Breast epithelium (tissue), 4 donors: ENCODE measurements at regions not wholly inside any gene's neighbourhood (a gene's known extent, or its start where the extent isn't known, plus 50 kb on each side); places are given as distances from the start of the nearest gene placed in this dataset.

Experiments used
- DNase-seq, 2 donors: peaks; one replicate each; pipeline ENCODE4 v3.0.0-alpha.2; 2019; ENCODE audit warnings: low spot score in 2 of 2
- H3K27ac ChIP-seq, 2 donors: fragments of 200-600 bp; sonication (generic) in 1 of 2; one replicate each; pipeline ENCODE4 v1.5.1; 2016 to 2019; ENCODE audit warnings: mild to moderate bottlenecking in 1 of 2
- H3K27me3 ChIP-seq, 2 donors: fragments of 200-600 bp; sonication (generic) in 1 of 2; one replicate each; pipeline versions ENCODE4 v1.5.1 to v1.6.0; 2017 to 2019; ENCODE audit warnings: control low read depth in 1 of 2, mild to moderate bottlenecking in 1 of 2
- H3K36me3 ChIP-seq: fragments of 200-600 bp; one replicate; pipeline ENCODE4 v1.5.1; 2019
- H3K4me1 ChIP-seq, 2 donors: fragments of 200-600 bp; sonication (generic); one replicate each; pipeline ENCODE4 v1.5.1; 2016 to 2019; ENCODE audit warnings: control low read depth in 1 of 2
- H3K4me3 ChIP-seq, 3 donors: fragments of 200-600 bp; sonication (generic); 1 replicate in 2 of 3; 2 replicates in 1 of 3; pipeline ENCODE4 v1.5.1; 2016 to 2019; ENCODE audit warnings: mild to moderate bottlenecking in 3 of 3, moderate library complexity in 2 of 3
- H3K9me3 ChIP-seq, 2 donors: fragments of 200-600 bp; sonication (generic) in 1 of 2; one replicate each; pipeline ENCODE4 v1.5.1; 2016 to 2019; ENCODE audit warnings: control low read depth in 1 of 2
- CTCF ChIP-seq, 3 donors: fragments of 450-650 bp; IDR thresholded peaks; one replicate each; pipeline ENCODE4 v1.5.1; 2016 to 2017; ENCODE audit warnings: antibody characterized with exemption in 3 of 3, mild to moderate bottlenecking in 3 of 3, moderate library complexity in 3 of 3
- POLR2A ChIP-seq: fragments of 450-650 bp; IDR thresholded peaks from one replicate; pipeline ENCODE4 v1.6.1; 2016; ENCODE audit warnings: antibody characterized with exemption, mild to moderate bottlenecking, moderate library complexity
- POLR2AphosphoS5 ChIP-seq, 3 donors: sonication (generic); formaldehyde crosslinking; IDR thresholded peaks; one replicate each; pipeline ENCODE4 v1.6.1; 2017; ENCODE audit warnings: antibody characterized with exemption in 3 of 3
- intact Hi-C: fragments of 100-400 bp; cut with DNase I; formaldehyde crosslinking; loops from one replicate; pipeline ENCODE4 v1.15.1; 2023; ENCODE audit warnings: low total_unique reads

DNA sequence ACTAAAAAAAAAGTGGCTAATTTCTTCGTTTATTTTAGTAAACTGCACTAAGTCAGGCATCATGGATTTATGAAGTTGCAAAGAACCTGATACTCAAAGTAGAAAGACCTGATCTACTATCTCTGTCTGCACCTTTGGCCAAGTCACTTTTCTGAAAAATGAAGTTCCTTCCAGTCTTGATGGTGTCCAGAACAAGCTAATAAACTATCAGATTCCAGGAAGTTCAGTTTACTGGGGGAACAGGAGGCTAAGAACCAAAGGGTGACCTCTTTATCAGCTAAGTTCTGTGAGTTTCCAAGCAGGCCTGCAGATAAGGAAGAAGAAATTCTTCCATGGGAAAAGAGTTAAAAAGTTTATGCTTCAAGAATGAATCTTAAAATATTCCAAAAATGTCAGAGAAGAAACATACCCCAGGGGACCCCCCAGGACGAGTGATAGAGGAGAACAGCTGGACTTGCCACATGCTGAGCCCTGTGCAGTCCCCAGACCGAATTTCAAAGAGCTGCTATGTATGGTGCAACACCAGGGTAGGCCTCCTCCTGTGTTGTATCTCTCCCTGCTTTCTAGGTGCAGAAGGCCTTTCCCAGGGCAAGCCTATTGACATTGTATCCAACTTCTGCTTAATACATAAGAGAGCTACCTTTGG is 72.8 kb upstream of the FGGY start:
- Histone ChIP-seq H3K27me3 (no peaks in the 10 kb centered on the region), H3K4me1 (no peaks in the 10 kb centered on the region), H3K9me3 (no peaks in the 10 kb centered on the region), H3K27ac (no peak overlapping the region), H3K36me3 (no peaks in the 10 kb centered on the region), H3K4me3 (no peak overlapping the region)
- intact Hi-C loops = no loop called here
- no peak for DNase-seq
- no peak for TF ChIP-seq POLR2AphosphoS5 (IDR thresholded peaks at IDR 0.05)
- TF ChIP-seq POLR2A = no peak

DNA sequence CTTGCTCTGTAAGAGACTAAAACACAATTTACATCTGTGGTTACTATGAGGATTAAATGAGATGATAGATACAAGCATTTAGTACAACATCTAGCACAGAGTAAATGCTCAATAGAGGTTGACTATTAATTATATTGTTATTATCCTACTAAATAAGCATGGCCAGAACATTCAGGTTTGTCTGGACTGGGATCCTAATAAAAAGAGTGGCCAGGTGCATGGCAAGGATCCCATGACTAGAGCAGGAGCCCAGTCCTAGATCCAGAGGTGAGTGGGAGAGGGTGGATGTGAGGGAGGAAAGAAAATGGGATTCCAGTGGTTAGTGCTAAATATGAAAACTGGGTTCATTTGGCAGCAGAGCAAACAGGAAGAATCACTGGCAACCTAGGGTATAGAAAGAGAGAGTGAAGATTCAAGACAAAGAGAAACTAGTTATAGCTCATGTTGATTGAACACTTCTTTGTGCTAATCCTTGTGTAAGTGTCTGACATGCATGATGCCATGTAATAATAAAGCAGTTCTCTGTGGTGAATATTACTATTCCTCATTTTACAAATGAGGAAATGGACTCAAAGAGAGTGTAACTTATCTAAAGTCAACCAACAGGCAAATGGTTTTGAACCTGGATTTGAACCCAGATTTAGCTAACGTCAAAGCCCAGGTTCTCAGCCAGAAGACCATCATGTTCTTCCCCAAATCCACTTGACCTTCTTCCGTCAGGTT is 71.1 kb upstream of the FGGY start:
- no peak overlapping the region for H3K27ac ChIP-seq
- no peaks in the 10 kb centered on the region for H3K27me3 ChIP-seq
- H3K4me1 ChIP-seq = no peaks in the 10 kb centered on the region
- H3K4me3 ChIP-seq = no peak overlapping the region
- TF ChIP-seq POLR2A (no peak), POLR2AphosphoS5 (IDR thresholded peaks at IDR 0.05) (no peak), CTCF (IDR thresholded peaks at IDR 0.05) (no peak)
- intact Hi-C loops = no loop called here
- no peaks in the 10 kb centered on the region for H3K9me3 ChIP-seq
- H3K36me3 ChIP-seq = no peaks in the 10 kb centered on the region
- no peak for DNase-seq

GRCh38 chr1:59229138-59229537 is 67.8 kb upstream of the FGGY start:
- H3K27me3 ChIP-seq = no peaks in the 10 kb centered on the region
- no peaks in the 10 kb centered on the region for H3K9me3 ChIP-seq
- DNase-seq = no peak
- no peaks in the 10 kb centered on the region for H3K36me3 ChIP-seq
- TF ChIP-seq POLR2A (no peak), POLR2AphosphoS5 (IDR thresholded peaks at IDR 0.05) (no peak), CTCF (IDR thresholded peaks at IDR 0.05) (no peak)
- H3K4me1 ChIP-seq = no peaks in the 10 kb centered on the region
- intact Hi-C loops = no loop called here
- peak overlapping the region in 1 of 2 donors; percentile 72 for H3K27ac ChIP-seq
- no peak overlapping the region for H3K4me3 ChIP-seq

DNA sequence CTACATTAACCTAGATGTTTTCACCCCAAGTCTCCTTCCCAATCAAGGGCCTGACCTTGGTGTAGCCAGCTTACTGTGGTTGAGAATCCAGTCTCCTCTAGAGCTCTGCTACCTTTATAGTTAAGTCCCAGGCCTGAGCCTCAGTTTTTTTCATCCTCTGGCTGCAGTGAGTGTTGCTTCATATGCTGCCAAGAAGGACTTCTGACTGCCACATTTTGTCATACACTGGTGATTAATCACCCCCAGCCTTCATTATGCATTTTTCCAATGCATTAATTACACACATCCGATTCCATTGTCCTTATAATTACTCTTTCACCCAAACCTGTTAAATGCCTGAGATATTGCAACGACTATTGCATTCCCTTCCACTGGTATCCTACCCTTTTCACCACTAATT is 66.3 kb upstream of the FGGY start:
- Histone ChIP-seq H3K27ac (no peak overlapping the region), H3K4me1 (no peaks in the 10 kb centered on the region), H3K9me3 (no peaks in the 10 kb centered on the region), H3K27me3 (no peaks in the 10 kb centered on the region), H3K36me3 (no peaks in the 10 kb centered on the region), H3K4me3 (no peak overlapping the region)
- intact Hi-C loops = no loop called here
- no peak for TF ChIP-seq POLR2A
- no peak for TF ChIP-seq POLR2AphosphoS5 (IDR thresholded peaks at IDR 0.05)
- no peak for TF ChIP-seq CTCF (IDR thresholded peaks at IDR 0.05)
- DNase-seq = no peak

DNA sequence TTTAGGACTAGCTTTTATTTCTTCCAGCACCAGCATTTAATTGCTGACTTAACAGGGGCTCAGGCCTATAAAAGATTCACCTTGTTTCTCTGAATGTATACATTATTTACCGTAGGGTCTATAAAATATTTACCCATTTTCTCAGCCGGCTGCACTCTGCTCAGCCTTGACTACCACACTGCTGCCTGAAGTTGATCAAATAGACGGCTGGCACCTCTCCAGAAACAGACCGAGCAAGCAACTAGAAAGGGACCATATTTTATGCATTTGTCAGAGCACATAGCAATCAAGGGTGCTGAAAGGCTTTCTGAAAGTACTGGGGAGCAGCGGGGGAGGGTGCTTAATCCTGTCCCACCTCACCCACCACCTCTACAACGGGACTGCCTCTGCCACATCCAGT is 64.7 kb upstream of the FGGY start:
- TF ChIP-seq POLR2AphosphoS5 (IDR thresholded peaks at IDR 0.05) = no peak
- TF ChIP-seq POLR2A = no peak
- TF ChIP-seq CTCF (IDR thresholded peaks at IDR 0.05) = no peak

More for the DNA sequence above, 64.7 kb upstream of the FGGY start:
- intact Hi-C loops = no loop called here
- no peaks in the 10 kb centered on the region for H3K4me1 ChIP-seq
- no peaks in the 10 kb centered on the region for H3K9me3 ChIP-seq
- H3K4me3 ChIP-seq = no peak overlapping the region
- H3K27ac ChIP-seq = no peak overlapping the region
- no peaks in the 10 kb centered on the region for H3K27me3 ChIP-seq
- H3K36me3 ChIP-seq = no peaks in the 10 kb centered on the region
- no peak for DNase-seq
